PFSK-1 (cell line): ENCODE measurements at regions not wholly inside any gene's neighbourhood (a gene's known extent, or its start where the extent isn't known, plus 50 kb on each side); places are given as distances from the start of the nearest gene placed in this dataset.

Source experiments
- FOXP2 ChIP-seq: optimal IDR thresholded peaks from 2 replicates; pipeline ENCODE3; 2011; ENCODE audit warnings: borderline replicate concordance, control low read depth, inconsistent platforms; ENCODE audit not compliant: insufficient read depth; ENCODE audit errors: extremely low read length, extremely low read depth
- POLR2AphosphoS5 ChIP-seq: IDR thresholded peaks from 2 replicates; pipeline ENCODE4 v1.6.1; 2012; ENCODE audit warnings: low read depth, mild to moderate bottlenecking, control low read depth, low read length, moderate library complexity
- SIN3A ChIP-seq: IDR thresholded peaks from 2 replicates; pipeline ENCODE4 v1.6.1; 2012; ENCODE audit warnings: mild to moderate bottlenecking, low read length, moderate library complexity, borderline replicate concordance; ENCODE audit not compliant: insufficient read depth
- TAF1 ChIP-seq: IDR thresholded peaks from 2 replicates; pipeline ENCODE4 v1.6.1; 2012; ENCODE audit warnings: low read length, control low read depth, borderline replicate concordance; ENCODE audit not compliant: insufficient read depth
- TF ChIP-seq, protein P1 (sequence below), 2 experiments: IDR thresholded peaks; 2 replicates each; pipeline versions ENCODE4 v1.6.1 to v1.8.0; 2011 to 2012; ENCODE audit warnings: low read depth in 2 of 2, low read length in 2 of 2, control low read depth in 1 of 2, inconsistent platforms in 1 of 2, mild to moderate bottlenecking in 1 of 2, moderate library complexity in 1 of 2; ENCODE audit not compliant: insufficient read depth in 1 of 2

DNA sequence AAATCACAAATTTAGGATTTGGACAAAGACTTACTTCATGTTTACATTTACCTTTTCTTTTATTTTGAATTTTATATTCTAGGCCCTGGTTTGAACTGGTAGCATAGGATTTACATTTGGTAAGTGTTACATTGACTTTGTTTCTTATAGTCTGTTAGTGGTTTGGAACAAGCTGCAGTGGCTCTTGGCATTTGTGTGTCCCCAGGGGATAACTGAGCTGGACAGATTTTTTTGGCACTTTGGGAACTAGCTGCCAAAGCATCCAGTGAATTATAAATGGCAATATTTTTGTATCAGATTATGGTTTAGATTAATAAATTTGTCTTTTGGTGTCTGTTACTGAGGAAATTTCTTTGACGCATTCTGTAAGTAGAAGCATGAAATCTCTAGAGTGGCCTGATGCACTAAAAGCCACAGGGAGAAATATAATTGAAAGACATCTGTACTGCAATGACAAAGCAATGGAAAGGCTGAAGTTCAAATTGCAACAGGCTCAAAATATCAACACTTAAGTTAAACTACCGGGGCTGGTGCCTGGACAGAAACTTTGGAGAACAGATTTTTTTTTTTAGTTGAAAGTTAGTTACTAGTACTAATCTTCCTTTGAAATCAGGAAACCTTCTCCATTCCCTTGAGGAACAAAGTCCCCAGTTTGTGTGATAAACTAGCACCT lies 107.6 kb upstream of the PLCXD3 start:
- TF ChIP-seq POLR2AphosphoS5 (no peak), TAF1 (no peak), SIN3A (no peak), FOXP2 (no peak)
- TF ChIP-seq, protein P1, sequence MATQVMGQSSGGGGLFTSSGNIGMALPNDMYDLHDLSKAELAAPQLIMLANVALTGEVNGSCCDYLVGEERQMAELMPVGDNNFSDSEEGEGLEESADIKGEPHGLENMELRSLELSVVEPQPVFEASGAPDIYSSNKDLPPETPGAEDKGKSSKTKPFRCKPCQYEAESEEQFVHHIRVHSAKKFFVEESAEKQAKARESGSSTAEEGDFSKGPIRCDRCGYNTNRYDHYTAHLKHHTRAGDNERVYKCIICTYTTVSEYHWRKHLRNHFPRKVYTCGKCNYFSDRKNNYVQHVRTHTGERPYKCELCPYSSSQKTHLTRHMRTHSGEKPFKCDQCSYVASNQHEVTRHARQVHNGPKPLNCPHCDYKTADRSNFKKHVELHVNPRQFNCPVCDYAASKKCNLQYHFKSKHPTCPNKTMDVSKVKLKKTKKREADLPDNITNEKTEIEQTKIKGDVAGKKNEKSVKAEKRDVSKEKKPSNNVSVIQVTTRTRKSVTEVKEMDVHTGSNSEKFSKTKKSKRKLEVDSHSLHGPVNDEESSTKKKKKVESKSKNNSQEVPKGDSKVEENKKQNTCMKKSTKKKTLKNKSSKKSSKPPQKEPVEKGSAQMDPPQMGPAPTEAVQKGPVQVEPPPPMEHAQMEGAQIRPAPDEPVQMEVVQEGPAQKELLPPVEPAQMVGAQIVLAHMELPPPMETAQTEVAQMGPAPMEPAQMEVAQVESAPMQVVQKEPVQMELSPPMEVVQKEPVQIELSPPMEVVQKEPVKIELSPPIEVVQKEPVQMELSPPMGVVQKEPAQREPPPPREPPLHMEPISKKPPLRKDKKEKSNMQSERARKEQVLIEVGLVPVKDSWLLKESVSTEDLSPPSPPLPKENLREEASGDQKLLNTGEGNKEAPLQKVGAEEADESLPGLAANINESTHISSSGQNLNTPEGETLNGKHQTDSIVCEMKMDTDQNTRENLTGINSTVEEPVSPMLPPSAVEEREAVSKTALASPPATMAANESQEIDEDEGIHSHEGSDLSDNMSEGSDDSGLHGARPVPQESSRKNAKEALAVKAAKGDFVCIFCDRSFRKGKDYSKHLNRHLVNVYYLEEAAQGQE (IDR thresholded peaks at IDR 0.05; ENCODE audit: insufficient read depth in 1 of 2, low read depth in 2 of 2, low read length in 2 of 2): no peak

DNA sequence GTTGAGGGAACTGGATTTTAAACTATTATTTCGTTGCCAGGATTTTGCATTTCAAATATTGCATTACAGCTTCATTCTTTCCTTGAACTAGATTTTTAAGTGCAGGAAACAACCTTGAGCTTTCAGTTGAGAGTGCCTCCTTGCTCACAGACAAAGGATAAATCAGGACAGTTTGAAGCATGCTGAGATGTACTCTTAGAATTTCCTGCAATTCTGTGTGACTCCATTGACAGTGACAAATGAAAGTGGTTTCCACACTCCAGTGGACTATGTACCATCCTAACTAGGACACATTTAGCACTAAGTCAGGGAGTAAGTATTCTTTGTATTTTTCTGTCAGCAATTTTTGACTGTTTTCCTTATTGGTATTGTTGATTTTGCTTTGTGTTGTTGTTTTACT lies 100.0 kb upstream of the PLCXD3 start:
- TF ChIP-seq POLR2AphosphoS5: no peak
- no peak for TF ChIP-seq FOXP2
- TF ChIP-seq, protein P1 (IDR thresholded peaks at IDR 0.05; ENCODE audit: insufficient read depth in 1 of 2, low read depth in 2 of 2, low read length in 2 of 2): no peak
- no peak for TF ChIP-seq TAF1

DNA sequence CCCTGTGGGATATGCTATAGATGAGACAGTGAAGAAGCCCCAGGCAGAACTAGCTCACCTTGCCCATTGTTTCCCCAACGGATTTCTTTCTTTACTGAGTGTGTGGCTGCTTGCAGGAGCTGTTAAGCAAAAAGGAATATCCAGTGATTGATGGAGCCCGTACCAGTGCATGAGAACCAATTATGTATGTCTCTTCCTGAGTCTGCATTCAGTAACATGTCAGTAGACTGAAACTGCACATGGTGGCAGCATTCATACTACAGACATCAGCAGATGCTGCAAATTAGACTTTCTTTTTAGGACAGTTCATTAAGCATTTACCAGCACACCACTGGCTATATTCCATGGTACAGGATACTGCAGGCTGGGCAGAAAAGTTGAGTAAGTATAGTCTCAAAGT lies 90.3 kb upstream of the PLCXD3 start:
- TF ChIP-seq POLR2AphosphoS5: no peak
- TF ChIP-seq SIN3A: no peak
- TF ChIP-seq FOXP2: no peak
- TF ChIP-seq, protein P1 (IDR thresholded peaks at IDR 0.05; ENCODE audit: insufficient read depth in 1 of 2, low read depth in 2 of 2, low read length in 2 of 2): no peak
- no peak for TF ChIP-seq TAF1

DNA sequence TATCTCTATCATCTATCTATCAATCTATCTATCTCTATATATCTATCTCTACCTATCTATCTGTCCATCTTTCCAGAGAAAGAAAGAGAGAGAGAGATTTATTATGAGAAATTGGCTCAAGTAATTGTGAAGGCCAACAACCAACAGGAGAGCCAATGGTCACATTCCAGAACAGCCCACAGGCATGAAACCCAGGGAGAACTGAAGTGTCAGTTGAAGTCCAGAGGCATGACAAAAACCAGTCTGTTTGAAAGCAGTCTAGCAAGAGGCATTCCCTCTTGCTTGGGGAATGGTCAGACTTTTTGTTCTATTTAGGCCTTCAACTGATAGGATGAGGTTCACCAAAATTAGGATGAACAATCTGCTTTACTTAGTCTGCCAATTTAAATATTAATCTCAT lies 87.6 kb upstream of the PLCXD3 start:
- TF ChIP-seq TAF1 (no peak), FOXP2 (no peak), SIN3A (no peak), POLR2AphosphoS5 (no peak)
- TF ChIP-seq, protein P1 (IDR thresholded peaks at IDR 0.05; ENCODE audit: insufficient read depth in 1 of 2, low read depth in 2 of 2, low read length in 2 of 2): no peak

DNA sequence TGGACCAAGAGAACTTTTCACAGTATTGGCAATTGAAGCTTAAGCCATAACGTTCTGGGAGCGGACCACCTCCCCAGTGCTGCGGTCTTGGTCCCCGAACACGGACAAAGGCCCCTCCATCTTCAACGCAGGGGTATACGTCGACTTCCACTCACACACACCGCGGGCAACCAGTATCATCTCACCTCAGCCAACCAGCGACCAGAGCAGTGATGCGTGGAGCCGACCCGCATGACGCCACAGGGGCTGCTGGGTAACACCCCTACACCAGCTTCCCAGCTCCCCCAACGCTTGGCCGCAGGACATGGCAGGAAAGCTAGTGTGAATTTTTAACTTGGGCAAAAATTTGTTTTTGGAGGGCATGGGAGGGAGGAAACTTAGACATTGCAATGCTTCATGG lies 77.3 kb upstream of the PLCXD3 start:
- no peak for TF ChIP-seq FOXP2
- TF ChIP-seq SIN3A: no peak
- no peak for TF ChIP-seq POLR2AphosphoS5
- no peak for TF ChIP-seq TAF1
- TF ChIP-seq, protein P1 (IDR thresholded peaks at IDR 0.05; ENCODE audit: insufficient read depth in 1 of 2, low read depth in 2 of 2, low read length in 2 of 2): no peak
